PC-9 (cell line): ENCODE measurements at regions not wholly inside any gene's neighbourhood (a gene's known extent, or its start where the extent isn't known, plus 50 kb on each side); places are given as distances from the start of the nearest gene placed in this dataset.
"Not testable (repeated sequence)": the region's sequence is repeated elsewhere in the genome, so short reads cannot be mapped to it uniquely, and the experiment has no call there.

Experiments used
- CTCF ChIP-seq: fragments of 200-600 bp; sonication (generic); conservative IDR thresholded peaks from 2 replicates; pipeline ENCODE4 v1.6.1; 2017; ENCODE audit warnings: mixed run types, antibody characterized with exemption, mild to moderate bottlenecking, moderate library complexity
- EZH2 ChIP-seq: fragments of 200-600 bp; sonication (generic); IDR thresholded peaks from 2 replicates; pipeline ENCODE4 v1.8.0; 2017; ENCODE audit warnings: antibody characterized with exemption, low read depth

GRCh38 chr21:9752028-9752427, 769.4 kb upstream of the TPTE start:
- not testable (repeated sequence) for TF ChIP-seq CTCF, EZH2
